Chondrocyte (in vitro differentiated cells): ENCODE measurements at regions not wholly inside any gene's neighbourhood (a gene's known extent, or its start where the extent isn't known, plus 50 kb on each side); places are given as distances from the start of the nearest gene placed in this dataset.

ENCODE experiments used
- DNase-seq: peaks from one replicate; pipeline ENCODE4 v3.0.0; 2021; ENCODE audit warnings: mixed read lengths, low spot score
- H3K27ac Mint-ChIP-seq: one replicate; pipeline ENCODE4 v1.8.0; 2021; ENCODE audit warnings: mild to moderate bottlenecking, moderate library complexity, mixed read lengths; ENCODE audit not compliant: unreplicated experiment
- H3K27me3 Mint-ChIP-seq: 2 replicates; pipeline ENCODE4 v1.8.0; 2021; ENCODE audit warnings: low read depth, mixed read lengths
- H3K36me3 Mint-ChIP-seq: 2 replicates; pipeline ENCODE4 v1.8.0; 2021; ENCODE audit warnings: low read depth, mixed read lengths
- H3K4me1 Mint-ChIP-seq: 2 replicates; pipeline ENCODE4 v1.8.0; 2021; ENCODE audit warnings: low read depth, mild to moderate bottlenecking, mixed read lengths
- H3K4me3 Mint-ChIP-seq: one replicate; pipeline ENCODE4 v1.8.0; 2021; ENCODE audit warnings: mild to moderate bottlenecking, moderate library complexity, mixed read lengths; ENCODE audit not compliant: unreplicated experiment
- H3K9me3 Mint-ChIP-seq: 2 replicates; pipeline ENCODE4 v1.8.0; 2021; ENCODE audit warnings: low read depth, mixed read lengths
- CTCF ChIP-seq: fragments of 200-600 bp; sonication (generic); IDR thresholded peaks from 2 replicates; pipeline ENCODE4 v1.5.0; 2021; ENCODE audit warnings: antibody characterized with exemption, mild to moderate bottlenecking, moderate library complexity

GRCh38 chr2:236775511-236775910, 205.9 kb downstream of the ACKR3 start:
- no peak for TF ChIP-seq CTCF

GRCh38 chr2:236776206-236776605, 206.6 kb downstream of the ACKR3 start:
- Mint-ChIP-seq H3K27ac (peak overlapping the region; percentile 94), H3K27me3 (no peaks in the 10 kb centered on the region), H3K36me3 (no peaks in the 10 kb centered on the region), H3K4me3 (no peak overlapping the region), H3K4me1 (peaks cover 68% of the 10 kb centered on the region), H3K9me3 (peaks cover 4% of the 10 kb centered on the region)
- TF ChIP-seq CTCF, result no peak
- no peak for DNase-seq

More at GRCh38 chr2:236775511-236775910, 205.9 kb downstream of the ACKR3 start:
- Mint-ChIP-seq H3K4me1 (peaks cover 74% of the 10 kb centered on the region), H3K27ac (peak overlapping the region; percentile 94), H3K36me3 (no peaks in the 10 kb centered on the region), H3K9me3 (peaks cover 4% of the 10 kb centered on the region), H3K4me3 (no peak overlapping the region), H3K27me3 (no peaks in the 10 kb centered on the region)
- DNase-seq, result no peak

- H3K36me3 Mint-ChIP-seq, result no peaks in the 10 kb centered on the region
- TF ChIP-seq CTCF, result no peak
- DNase-seq, result no peak
- peaks cover 67% of the 10 kb centered on the region for H3K4me1 Mint-ChIP-seq
- no peaks in the 10 kb centered on the region for H3K27me3 Mint-ChIP-seq
- peak overlapping the region; percentile 94 for H3K27ac Mint-ChIP-seq
- no peak overlapping the region for H3K4me3 Mint-ChIP-seq
- H3K9me3 Mint-ChIP-seq, result peaks cover 4% of the 10 kb centered on the region
Measured at GRCh38 chr2:236776695-236777251, 207.1 kb downstream of the ACKR3 start.

- H3K4me1 Mint-ChIP-seq, result peaks cover 66% of the 10 kb centered on the region
- H3K27ac Mint-ChIP-seq, result peak overlapping the region; percentile 94
- H3K9me3 Mint-ChIP-seq, result peaks cover 4% of the 10 kb centered on the region
- H3K4me3 Mint-ChIP-seq, result no peak overlapping the region
- no peaks in the 10 kb centered on the region for H3K36me3 Mint-ChIP-seq
- no peak for DNase-seq
- TF ChIP-seq CTCF, result no peak
- no peaks in the 10 kb centered on the region for H3K27me3 Mint-ChIP-seq
Measured at GRCh38 chr2:236777408-236777807, 207.8 kb downstream of the ACKR3 start.

GRCh38 chr2:236781933-236782816, 212.6 kb downstream of the ACKR3 start:
- DNase-seq, result no peak

More at GRCh38 chr2:236781933-236782816, 212.6 kb downstream of the ACKR3 start:
- Mint-ChIP-seq H3K27me3 (no peaks in the 10 kb centered on the region), H3K4me3 (no peak overlapping the region), H3K27ac (no peak overlapping the region), H3K9me3 (peaks cover 9% of the 10 kb centered on the region), H3K4me1 (peaks cover 51% of the 10 kb centered on the region), H3K36me3 (no peaks in the 10 kb centered on the region)
- no peak for TF ChIP-seq CTCF
